A673 (cell line): ENCODE measurements at regions not wholly inside any gene's neighbourhood (a gene's known extent, or its start where the extent isn't known, plus 50 kb on each side); places are given as distances from the start of the nearest gene placed in this dataset.

ENCODE experiments used
- EZH2 ChIP-seq: fragments of 200-600 bp; sonication (generic); IDR thresholded peaks from 2 replicates; pipeline ENCODE4 v1.6.1; 2017; ENCODE audit warnings: borderline replicate concordance, low read depth, mild to moderate bottlenecking, mixed read lengths, antibody characterized with exemption, low read length; ENCODE audit not compliant: poor library complexity, severe bottlenecking
- TF ChIP-seq, protein P1 (sequence below): fragments of 300-800, 200-600 bp; sonication (generic); conservative IDR thresholded peaks from 2 replicates; pipeline ENCODE4 v1.5.1; 2017; ENCODE audit warnings: low read depth, mild to moderate bottlenecking, antibody characterized with exemption, low read length, moderate library complexity, mixed read lengths

DNA sequence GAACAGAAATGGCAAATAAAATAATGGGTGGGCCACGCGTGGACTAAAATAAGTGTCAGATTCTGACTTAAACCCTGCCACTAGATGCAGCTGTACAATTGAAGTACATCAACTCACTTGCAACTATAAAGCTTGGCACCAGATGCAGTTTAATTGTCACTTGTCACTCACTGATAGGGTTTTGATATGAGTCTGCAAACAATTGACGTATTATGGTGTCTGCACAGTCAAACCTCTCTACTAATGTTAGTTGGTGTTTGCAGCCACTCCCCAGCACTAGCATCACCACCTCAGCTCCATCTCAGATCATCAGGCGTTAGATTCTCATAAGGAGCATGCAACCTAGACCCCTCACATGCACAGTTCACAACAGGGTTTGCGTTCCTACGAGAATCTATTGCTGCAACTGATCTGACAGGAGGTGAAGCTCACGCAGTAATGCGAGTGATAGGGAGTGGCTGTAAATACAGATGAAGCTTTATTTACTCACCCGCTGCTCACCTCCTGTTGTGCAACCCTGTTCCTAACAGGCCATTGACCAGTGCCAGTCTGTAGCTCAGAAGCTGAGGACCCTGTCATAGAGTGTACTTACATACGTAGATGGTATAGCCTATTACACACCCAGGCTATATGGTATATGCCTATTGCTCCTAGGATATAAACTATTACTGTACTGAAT, 72.1 kb upstream of the SEMA6A start:
- TF ChIP-seq, protein P1, sequence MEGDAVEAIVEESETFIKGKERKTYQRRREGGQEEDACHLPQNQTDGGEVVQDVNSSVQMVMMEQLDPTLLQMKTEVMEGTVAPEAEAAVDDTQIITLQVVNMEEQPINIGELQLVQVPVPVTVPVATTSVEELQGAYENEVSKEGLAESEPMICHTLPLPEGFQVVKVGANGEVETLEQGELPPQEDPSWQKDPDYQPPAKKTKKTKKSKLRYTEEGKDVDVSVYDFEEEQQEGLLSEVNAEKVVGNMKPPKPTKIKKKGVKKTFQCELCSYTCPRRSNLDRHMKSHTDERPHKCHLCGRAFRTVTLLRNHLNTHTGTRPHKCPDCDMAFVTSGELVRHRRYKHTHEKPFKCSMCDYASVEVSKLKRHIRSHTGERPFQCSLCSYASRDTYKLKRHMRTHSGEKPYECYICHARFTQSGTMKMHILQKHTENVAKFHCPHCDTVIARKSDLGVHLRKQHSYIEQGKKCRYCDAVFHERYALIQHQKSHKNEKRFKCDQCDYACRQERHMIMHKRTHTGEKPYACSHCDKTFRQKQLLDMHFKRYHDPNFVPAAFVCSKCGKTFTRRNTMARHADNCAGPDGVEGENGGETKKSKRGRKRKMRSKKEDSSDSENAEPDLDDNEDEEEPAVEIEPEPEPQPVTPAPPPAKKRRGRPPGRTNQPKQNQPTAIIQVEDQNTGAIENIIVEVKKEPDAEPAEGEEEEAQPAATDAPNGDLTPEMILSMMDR = no peak
- no peak for TF ChIP-seq EZH2
